Adrenal gland (tissue), 9 donors: ENCODE measurements at regions not wholly inside any gene's neighbourhood (a gene's known extent, or its start where the extent isn't known, plus 50 kb on each side); places are given as distances from the start of the nearest gene placed in this dataset.

Experiments
- DNase-seq, 7 donors: peaks; one replicate each; pipeline ENCODE4 v3.0.0-alpha.2; 2019 to 2020
- H3K27ac ChIP-seq, 5 donors: fragments of 200-600 bp; sonication (generic) in 4 of 5; 1 replicate in 3 of 5; 2 replicates in 2 of 5; pipeline versions ENCODE4 v1.5.1 to v1.8.0; 2016 to 2020; ENCODE audit warnings: mild to moderate bottlenecking in 1 of 5
- H3K27me3 ChIP-seq: fragments of 200-600 bp; 2 replicates; pipeline ENCODE4 v1.8.0; 2021
- H3K36me3 ChIP-seq, 2 donors: fragments of 200-600 bp; replicated peaks in 1 of 2; 1 replicate in 1 of 2; 2 replicates in 1 of 2; pipeline versions ENCODE4 v1.5.1 to v1.8.0; 2018 to 2022
- H3K4me1 ChIP-seq, 2 donors: fragments of 200-600 bp; replicated peaks in 1 of 2; 1 replicate in 1 of 2; 2 replicates in 1 of 2; pipeline versions ENCODE4 v1.5.1 to v1.8.0; 2018 to 2021
- H3K4me3 ChIP-seq, 4 donors: fragments of 200-600 bp; sonication (generic) in 3 of 4; one replicate each; pipeline ENCODE4 v1.5.1; 2016 to 2018
- H3K9me3 ChIP-seq, 3 donors: fragments of 200-600 bp; sonication (generic) in 1 of 3; replicated peaks in 1 of 3; 1 replicate in 2 of 3; 2 replicates in 1 of 3; pipeline versions ENCODE4 v1.5.1 to v1.8.0; 2016 to 2021
- CTCF ChIP-seq, 6 experiments: fragments of 450-650 bp in 4 of 6; fragments of 200-600 bp in 2 of 6; sonication (generic) in 1 of 6; IDR thresholded peaks; 1 replicate in 5 of 6; 2 replicates in 1 of 6; pipeline versions ENCODE4 v1.5.1 to v1.8.0; 2016 to 2021; ENCODE audit warnings: antibody characterized with exemption in 6 of 6, mild to moderate bottlenecking in 2 of 6, moderate library complexity in 1 of 6
- POLR2A ChIP-seq, 2 donors: fragments of 450-650 bp; IDR thresholded peaks; one replicate each; pipeline ENCODE4 v1.6.1; 2017; ENCODE audit warnings: antibody characterized with exemption in 2 of 2, mild to moderate bottlenecking in 2 of 2, moderate library complexity in 1 of 2
- WGBS, 4 donors: extraction: QIAGEN DNeasy Blood & Tissue Kit in 2 of 4; methylation state at CpG; one replicate each; pipeline versions ENCODE4 v1.1.5 to v1.1.7; 2013 to 2017; 5-methylcytosine and 5-hydroxymethylcytosine counted together
- intact Hi-C, 2 donors: fragments of 100-400 bp; cut with DNase I; formaldehyde crosslinking; loops; one replicate each; pipeline versions ENCODE4 v1.14.1 to v1.15.0; 2022 to 2023
- donor health status: healthy with polysubstance abuse.
- donor health status: Bipolar disorder and iron deficiency.
- donor health status: DM: yes; HTN: yes; CAD: no.
- donor health status: DM: no; HTN: no; CAD: no.
- donor health status: DM: no; HTN: no; CAD: no.

GRCh38 chr7:21326921-21327320 is 101.0 kb upstream of the SP4 start:
- intact Hi-C loops: no loop called here
- WGBS, 4 donors: 52 to 62% (median 59%) methylated on average over 3 of the region's 3 CpGs
- H3K27ac ChIP-seq: no peak overlapping the region
- DNase-seq: no peak
- TF ChIP-seq CTCF (IDR thresholded peaks at IDR 0.05): no peak
- TF ChIP-seq POLR2A (IDR thresholded peaks at IDR 0.05): no peak
- H3K4me1 ChIP-seq: no peaks in the 10 kb centered on the region
- H3K9me3 ChIP-seq: no peaks in the 10 kb centered on the region
- H3K4me3 ChIP-seq: no peak overlapping the region
- H3K36me3 ChIP-seq: no peaks in the 10 kb centered on the region
- H3K27me3 ChIP-seq: no peaks in the 10 kb centered on the region

GRCh38 chr7:21327422-21328409 is 100.2 kb upstream of the SP4 start:
- 90 to 99% (median 95%) methylated on average over 4 of the region's 4 CpGs for WGBS, 4 donors

GRCh38 chr7:21330462-21331178 is 97.3 kb upstream of the SP4 start:
- intact Hi-C loops: no loop called here
- Histone ChIP-seq H3K27me3 (no peaks in the 10 kb centered on the region), H3K36me3 (no peaks in the 10 kb centered on the region), H3K9me3 (no peaks in the 10 kb centered on the region), H3K27ac (no peak overlapping the region), H3K4me1 (no peaks in the 10 kb centered on the region), H3K4me3 (no peak overlapping the region)
- no peak for DNase-seq
- TF ChIP-seq CTCF (IDR thresholded peaks at IDR 0.05) (no peak), POLR2A (IDR thresholded peaks at IDR 0.05) (no peak)
- WGBS, 4 donors: 90 to 96% (median 93%) methylated on average over 13 to 31 of the region's 31 CpGs

More at GRCh38 chr7:21327422-21328409, 100.2 kb upstream of the SP4 start:
- no peaks in the 10 kb centered on the region for H3K36me3 ChIP-seq
- no peak overlapping the region for H3K4me3 ChIP-seq
- no peak for DNase-seq
- H3K9me3 ChIP-seq: no peaks in the 10 kb centered on the region
- no peak overlapping the region for H3K27ac ChIP-seq
- intact Hi-C loops: no loop called here
- TF ChIP-seq POLR2A (IDR thresholded peaks at IDR 0.05): no peak
- no peak for TF ChIP-seq CTCF (IDR thresholded peaks at IDR 0.05)
- no peaks in the 10 kb centered on the region for H3K27me3 ChIP-seq
- no peaks in the 10 kb centered on the region for H3K4me1 ChIP-seq

- intact Hi-C loops: no loop called here
- H3K4me1 ChIP-seq: no peaks in the 10 kb centered on the region
- no peak overlapping the region for H3K27ac ChIP-seq
- no peak overlapping the region for H3K4me3 ChIP-seq
- no peaks in the 10 kb centered on the region for H3K27me3 ChIP-seq
- no peaks in the 10 kb centered on the region for H3K36me3 ChIP-seq
- H3K9me3 ChIP-seq: no peaks in the 10 kb centered on the region
- no peak for TF ChIP-seq POLR2A (IDR thresholded peaks at IDR 0.05)
- no peak for TF ChIP-seq CTCF (IDR thresholded peaks at IDR 0.05)
- DNase-seq: no peak
- WGBS, 4 donors: 75 to 94% (median 90%) methylated on average over 1 of the region's 1 CpG
Observed at GRCh38 chr7:21334906-21335305, 93.0 kb upstream of the SP4 start.
